Astrocyte of the spinal cord (primary cell): ENCODE measurements at regions not wholly inside any gene's neighbourhood (a gene's known extent, or its start where the extent isn't known, plus 50 kb on each side); places are given as distances from the start of the nearest gene placed in this dataset.
"Not testable (repeated sequence)": the region's sequence is repeated elsewhere in the genome, so short reads cannot be mapped to it uniquely, and the experiment has no call there.

Experiments used
- DNase-seq: peaks from one replicate; pipeline ENCODE4 v3.0.0; 2011; ENCODE audit warnings: low read depth, low spot score
- H3K4me3 ChIP-seq: 2 replicates; pipeline ENCODE4 v1.5.1; 2011; ENCODE audit warnings: low read depth, mild to moderate bottlenecking, low read length, moderate library complexity
- in situ Hi-C: cut with HindIII; loops from 2 replicates; pipeline ENCODE4 v1.10.0; 2017; ENCODE audit warnings: low sequenced_read_pairs
- TF ChIP-seq, protein P1 (sequence below): IDR thresholded peaks from 2 replicates; pipeline ENCODE4 v1.5.1; 2012; ENCODE audit warnings: low read depth, mild to moderate bottlenecking, low read length, inconsistent platforms

DNA sequence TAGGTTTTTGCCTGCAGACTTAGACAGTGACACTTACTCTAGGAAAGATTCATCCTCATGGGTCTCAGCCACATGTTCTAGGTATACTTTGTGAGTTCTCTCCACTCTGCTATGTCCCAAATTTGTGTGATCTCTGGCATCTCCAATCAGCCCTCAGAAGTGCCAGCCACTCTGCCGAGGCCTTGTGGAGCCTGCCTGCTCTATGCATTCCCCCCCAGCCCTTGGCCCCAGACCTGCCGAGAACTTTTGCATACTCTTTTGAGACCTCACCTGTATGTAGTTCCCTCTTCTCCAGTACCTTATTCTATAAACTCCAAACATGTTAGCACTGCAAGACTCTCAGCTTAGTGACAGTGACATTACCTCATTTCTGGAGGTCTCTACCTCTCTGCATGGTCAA is 2170.5 kb upstream of the DEFB115 start:
- TF ChIP-seq, protein P1, sequence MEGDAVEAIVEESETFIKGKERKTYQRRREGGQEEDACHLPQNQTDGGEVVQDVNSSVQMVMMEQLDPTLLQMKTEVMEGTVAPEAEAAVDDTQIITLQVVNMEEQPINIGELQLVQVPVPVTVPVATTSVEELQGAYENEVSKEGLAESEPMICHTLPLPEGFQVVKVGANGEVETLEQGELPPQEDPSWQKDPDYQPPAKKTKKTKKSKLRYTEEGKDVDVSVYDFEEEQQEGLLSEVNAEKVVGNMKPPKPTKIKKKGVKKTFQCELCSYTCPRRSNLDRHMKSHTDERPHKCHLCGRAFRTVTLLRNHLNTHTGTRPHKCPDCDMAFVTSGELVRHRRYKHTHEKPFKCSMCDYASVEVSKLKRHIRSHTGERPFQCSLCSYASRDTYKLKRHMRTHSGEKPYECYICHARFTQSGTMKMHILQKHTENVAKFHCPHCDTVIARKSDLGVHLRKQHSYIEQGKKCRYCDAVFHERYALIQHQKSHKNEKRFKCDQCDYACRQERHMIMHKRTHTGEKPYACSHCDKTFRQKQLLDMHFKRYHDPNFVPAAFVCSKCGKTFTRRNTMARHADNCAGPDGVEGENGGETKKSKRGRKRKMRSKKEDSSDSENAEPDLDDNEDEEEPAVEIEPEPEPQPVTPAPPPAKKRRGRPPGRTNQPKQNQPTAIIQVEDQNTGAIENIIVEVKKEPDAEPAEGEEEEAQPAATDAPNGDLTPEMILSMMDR = no peak
- in situ Hi-C loops = no loop called here
- no peak overlapping the region for H3K4me3 ChIP-seq
- no peak for DNase-seq

DNA sequence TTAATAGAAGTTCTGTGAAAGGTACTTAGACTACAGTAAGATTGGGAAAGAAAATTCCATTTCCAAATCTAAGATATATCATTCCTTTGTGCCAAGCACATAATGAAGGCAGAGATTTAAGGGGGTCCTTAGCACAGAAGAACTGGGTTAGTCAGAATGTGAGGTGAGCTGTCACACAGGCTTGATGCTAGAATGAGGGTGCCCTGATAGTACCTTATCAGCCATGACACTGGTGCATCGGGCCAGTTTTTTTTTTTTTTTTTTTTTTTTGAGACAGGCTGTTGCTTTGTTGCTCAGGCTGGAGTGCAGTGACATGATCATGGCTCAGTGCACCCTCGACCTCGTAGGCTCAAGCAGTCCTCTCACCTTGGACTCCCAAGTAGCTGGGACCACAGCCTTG is 2169.6 kb upstream of the DEFB115 start:
- in situ Hi-C loops, DNase-seq, H3K4me3 ChIP-seq: not testable (repeated sequence)

GRCh38 chr20:29088472-29088871 is 2169.0 kb upstream of the DEFB115 start:
- DNase-seq, in situ Hi-C loops, H3K4me3 ChIP-seq: not testable (repeated sequence)

- in situ Hi-C loops, H3K4me3 ChIP-seq, DNase-seq: not testable (repeated sequence)
Measured at GRCh38 chr20:29089409-29089808, 2168.1 kb upstream of the DEFB115 start.

GRCh38 chr20:29093958-29094357 is 2163.5 kb upstream of the DEFB115 start:
- H3K4me3 ChIP-seq, DNase-seq, in situ Hi-C loops: not testable (repeated sequence)

DNA sequence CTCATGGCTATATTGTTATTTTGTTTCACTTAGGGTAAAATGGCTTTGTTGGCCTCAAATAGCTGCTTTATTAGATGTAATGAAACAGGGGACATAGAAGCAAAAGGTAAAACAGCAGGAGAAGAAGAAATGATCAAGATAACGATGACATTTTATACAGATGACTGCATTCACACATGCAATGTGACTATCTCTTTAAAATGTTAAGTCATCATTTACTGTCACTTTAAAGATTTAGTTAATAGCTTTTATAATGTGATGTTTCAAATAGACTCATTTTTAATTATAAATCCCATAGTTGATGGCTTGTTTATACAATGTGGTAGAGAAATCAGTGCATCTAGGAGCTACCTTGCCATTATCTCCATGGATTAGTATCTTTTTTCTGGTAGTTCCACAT is 2160.8 kb upstream of the DEFB115 start:
- DNase-seq, in situ Hi-C loops, H3K4me3 ChIP-seq: not testable (repeated sequence)

- DNase-seq, H3K4me3 ChIP-seq, in situ Hi-C loops: not testable (repeated sequence)
Measured at GRCh38 chr20:29107884-29108283, 2149.6 kb upstream of the DEFB115 start.

- H3K4me3 ChIP-seq, in situ Hi-C loops, DNase-seq: not testable (repeated sequence)
Measured at GRCh38 chr20:29109386-29109785, 2148.1 kb upstream of the DEFB115 start.

- in situ Hi-C loops, DNase-seq, H3K4me3 ChIP-seq: not testable (repeated sequence)
Measured at GRCh38 chr20:29115097-29115496, 2142.4 kb upstream of the DEFB115 start.

DNA sequence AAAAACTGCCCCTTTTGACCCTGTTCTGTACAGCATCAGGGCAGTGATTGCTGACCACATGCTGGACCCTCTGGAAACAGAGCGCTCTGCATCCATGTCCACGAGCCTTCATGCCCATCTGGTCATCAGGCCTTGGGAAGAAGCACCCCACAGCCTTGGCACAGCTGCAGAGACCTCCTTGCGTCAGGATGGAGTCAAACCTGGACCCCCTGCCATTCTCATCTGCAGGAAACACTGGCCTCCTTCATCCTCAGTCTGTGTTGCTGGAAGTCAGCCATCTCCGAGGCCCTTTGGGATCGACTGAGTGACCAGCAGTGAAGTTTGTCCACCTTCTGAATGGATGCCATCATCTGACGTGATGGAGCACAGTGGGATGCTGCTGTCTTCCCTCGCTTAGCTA is 2138.3 kb upstream of the DEFB115 start:
- DNase-seq = no peak
- no peak overlapping the region for H3K4me3 ChIP-seq
- TF ChIP-seq, protein P1 = no peak
- in situ Hi-C loops = no loop called here

GRCh38 chr20:29119684-29120083 is 2137.8 kb upstream of the DEFB115 start:
- DNase-seq, in situ Hi-C loops, H3K4me3 ChIP-seq: not testable (repeated sequence)

- in situ Hi-C loops, DNase-seq, H3K4me3 ChIP-seq: not testable (repeated sequence)
Measured at GRCh38 chr20:29120088-29120487, 2137.4 kb upstream of the DEFB115 start.

- DNase-seq, H3K4me3 ChIP-seq, in situ Hi-C loops: not testable (repeated sequence)
Measured at GRCh38 chr20:29120575-29120974, 2136.9 kb upstream of the DEFB115 start.

- in situ Hi-C loops, H3K4me3 ChIP-seq, DNase-seq: not testable (repeated sequence)
Measured at GRCh38 chr20:29122784-29123183, 2134.7 kb upstream of the DEFB115 start.
